NB4 (cell line): ENCODE measurements at regions not wholly inside any gene's neighbourhood (a gene's known extent, or its start where the extent isn't known, plus 50 kb on each side); places are given as distances from the start of the nearest gene placed in this dataset.

ENCODE experiments used
- MYC ChIP-seq: IDR thresholded peaks from 2 replicates; pipeline ENCODE4 v1.6.1; 2011; ENCODE audit warnings: low read depth, low read length
- POLR2A ChIP-seq: IDR thresholded peaks from 2 replicates; pipeline ENCODE4 v1.6.1; 2011; ENCODE audit warnings: mild to moderate bottlenecking; ENCODE audit not compliant: insufficient read length; ENCODE audit errors: extremely low read depth
- TF ChIP-seq, protein P1 (sequence below): IDR thresholded peaks from one replicate; pipeline ENCODE4 v1.5.1; 2012; ENCODE audit warnings: low read depth, low read length

GRCh38 chr21:32957545-32957944, 68.2 kb upstream of the OLIG2 start:
- TF ChIP-seq, protein P1, sequence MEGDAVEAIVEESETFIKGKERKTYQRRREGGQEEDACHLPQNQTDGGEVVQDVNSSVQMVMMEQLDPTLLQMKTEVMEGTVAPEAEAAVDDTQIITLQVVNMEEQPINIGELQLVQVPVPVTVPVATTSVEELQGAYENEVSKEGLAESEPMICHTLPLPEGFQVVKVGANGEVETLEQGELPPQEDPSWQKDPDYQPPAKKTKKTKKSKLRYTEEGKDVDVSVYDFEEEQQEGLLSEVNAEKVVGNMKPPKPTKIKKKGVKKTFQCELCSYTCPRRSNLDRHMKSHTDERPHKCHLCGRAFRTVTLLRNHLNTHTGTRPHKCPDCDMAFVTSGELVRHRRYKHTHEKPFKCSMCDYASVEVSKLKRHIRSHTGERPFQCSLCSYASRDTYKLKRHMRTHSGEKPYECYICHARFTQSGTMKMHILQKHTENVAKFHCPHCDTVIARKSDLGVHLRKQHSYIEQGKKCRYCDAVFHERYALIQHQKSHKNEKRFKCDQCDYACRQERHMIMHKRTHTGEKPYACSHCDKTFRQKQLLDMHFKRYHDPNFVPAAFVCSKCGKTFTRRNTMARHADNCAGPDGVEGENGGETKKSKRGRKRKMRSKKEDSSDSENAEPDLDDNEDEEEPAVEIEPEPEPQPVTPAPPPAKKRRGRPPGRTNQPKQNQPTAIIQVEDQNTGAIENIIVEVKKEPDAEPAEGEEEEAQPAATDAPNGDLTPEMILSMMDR, result no peak
- TF ChIP-seq MYC, result no peak
- TF ChIP-seq POLR2A, result no peak
